ENCODE measurements at regions not wholly inside any gene's neighbourhood (a gene's known extent, or its start where the extent isn't known, plus 50 kb on each side); places are given as distances from the start of the nearest gene placed in this dataset.

DNA sequence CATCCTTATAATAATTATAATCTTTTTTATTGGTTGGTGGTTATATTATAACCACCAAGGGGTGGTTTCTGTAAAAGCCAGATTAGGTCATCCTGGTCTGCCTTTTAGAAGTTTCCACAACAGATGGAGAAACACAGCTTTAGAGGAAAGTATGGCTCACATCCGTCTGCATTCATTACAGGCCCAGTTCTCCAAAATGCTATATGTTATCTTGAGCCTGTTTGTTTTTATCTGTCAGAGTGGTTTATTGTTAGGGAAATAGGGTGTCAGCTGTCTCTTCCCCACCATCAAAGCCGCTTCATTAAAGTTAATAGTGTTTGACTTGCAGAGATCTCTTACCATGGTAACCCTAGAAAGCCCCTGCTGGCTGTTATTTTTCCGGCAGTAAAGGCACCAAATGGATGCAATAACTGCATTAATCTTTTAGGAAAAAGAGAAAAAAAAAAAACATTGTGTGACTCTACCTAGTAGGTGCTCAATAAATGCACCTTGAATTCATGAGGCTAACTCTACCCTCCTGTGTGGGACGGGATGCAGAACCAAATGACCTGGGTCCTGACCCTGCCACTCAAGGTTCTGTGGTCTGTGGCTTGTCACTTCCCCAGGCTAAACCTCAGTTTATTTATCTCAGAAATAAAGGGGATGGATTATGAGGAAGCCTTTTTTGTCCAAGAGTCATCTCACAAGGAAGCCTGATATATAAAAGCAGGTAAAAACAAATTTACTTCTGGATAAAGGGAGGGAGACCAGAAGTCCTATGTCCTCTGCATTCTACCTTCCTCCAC is 118.3 kb downstream of the WT1 start:
- peaks cover 12% of the 10 kb centered on the region for H3K27me3 ChIP-seq (ENCODE audit: insufficient read depth, poor library complexity, severe bottlenecking)
- TF ChIP-seq SPI1 (IDR thresholded peaks at IDR 0.05; ENCODE audit: borderline replicate concordance, low read depth) (no peak), GABPA (IDR thresholded peaks at IDR 0.05; ENCODE audit: low read depth) (no peak), POLR2AphosphoS5 (IDR thresholded peaks at IDR 0.05; ENCODE audit: low read depth) (no peak)
- TF ChIP-seq, protein P1, sequence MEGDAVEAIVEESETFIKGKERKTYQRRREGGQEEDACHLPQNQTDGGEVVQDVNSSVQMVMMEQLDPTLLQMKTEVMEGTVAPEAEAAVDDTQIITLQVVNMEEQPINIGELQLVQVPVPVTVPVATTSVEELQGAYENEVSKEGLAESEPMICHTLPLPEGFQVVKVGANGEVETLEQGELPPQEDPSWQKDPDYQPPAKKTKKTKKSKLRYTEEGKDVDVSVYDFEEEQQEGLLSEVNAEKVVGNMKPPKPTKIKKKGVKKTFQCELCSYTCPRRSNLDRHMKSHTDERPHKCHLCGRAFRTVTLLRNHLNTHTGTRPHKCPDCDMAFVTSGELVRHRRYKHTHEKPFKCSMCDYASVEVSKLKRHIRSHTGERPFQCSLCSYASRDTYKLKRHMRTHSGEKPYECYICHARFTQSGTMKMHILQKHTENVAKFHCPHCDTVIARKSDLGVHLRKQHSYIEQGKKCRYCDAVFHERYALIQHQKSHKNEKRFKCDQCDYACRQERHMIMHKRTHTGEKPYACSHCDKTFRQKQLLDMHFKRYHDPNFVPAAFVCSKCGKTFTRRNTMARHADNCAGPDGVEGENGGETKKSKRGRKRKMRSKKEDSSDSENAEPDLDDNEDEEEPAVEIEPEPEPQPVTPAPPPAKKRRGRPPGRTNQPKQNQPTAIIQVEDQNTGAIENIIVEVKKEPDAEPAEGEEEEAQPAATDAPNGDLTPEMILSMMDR (IDR thresholded peaks at IDR 0.05; ENCODE audit: insufficient read depth, low read length) = no peak
- TF ChIP-seq, protein P2, sequence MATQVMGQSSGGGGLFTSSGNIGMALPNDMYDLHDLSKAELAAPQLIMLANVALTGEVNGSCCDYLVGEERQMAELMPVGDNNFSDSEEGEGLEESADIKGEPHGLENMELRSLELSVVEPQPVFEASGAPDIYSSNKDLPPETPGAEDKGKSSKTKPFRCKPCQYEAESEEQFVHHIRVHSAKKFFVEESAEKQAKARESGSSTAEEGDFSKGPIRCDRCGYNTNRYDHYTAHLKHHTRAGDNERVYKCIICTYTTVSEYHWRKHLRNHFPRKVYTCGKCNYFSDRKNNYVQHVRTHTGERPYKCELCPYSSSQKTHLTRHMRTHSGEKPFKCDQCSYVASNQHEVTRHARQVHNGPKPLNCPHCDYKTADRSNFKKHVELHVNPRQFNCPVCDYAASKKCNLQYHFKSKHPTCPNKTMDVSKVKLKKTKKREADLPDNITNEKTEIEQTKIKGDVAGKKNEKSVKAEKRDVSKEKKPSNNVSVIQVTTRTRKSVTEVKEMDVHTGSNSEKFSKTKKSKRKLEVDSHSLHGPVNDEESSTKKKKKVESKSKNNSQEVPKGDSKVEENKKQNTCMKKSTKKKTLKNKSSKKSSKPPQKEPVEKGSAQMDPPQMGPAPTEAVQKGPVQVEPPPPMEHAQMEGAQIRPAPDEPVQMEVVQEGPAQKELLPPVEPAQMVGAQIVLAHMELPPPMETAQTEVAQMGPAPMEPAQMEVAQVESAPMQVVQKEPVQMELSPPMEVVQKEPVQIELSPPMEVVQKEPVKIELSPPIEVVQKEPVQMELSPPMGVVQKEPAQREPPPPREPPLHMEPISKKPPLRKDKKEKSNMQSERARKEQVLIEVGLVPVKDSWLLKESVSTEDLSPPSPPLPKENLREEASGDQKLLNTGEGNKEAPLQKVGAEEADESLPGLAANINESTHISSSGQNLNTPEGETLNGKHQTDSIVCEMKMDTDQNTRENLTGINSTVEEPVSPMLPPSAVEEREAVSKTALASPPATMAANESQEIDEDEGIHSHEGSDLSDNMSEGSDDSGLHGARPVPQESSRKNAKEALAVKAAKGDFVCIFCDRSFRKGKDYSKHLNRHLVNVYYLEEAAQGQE (IDR thresholded peaks at IDR 0.05; ENCODE audit: insufficient replicate concordance, low read depth) = no peak
- no peak overlapping the region for H3K4me3 ChIP-seq (replicated peaks; ENCODE audit: insufficient read depth, low read length)
- DNase-seq (ENCODE audit: low read depth in 1 of 2, low spot score in 1 of 2) = no peak
- H3K27ac ChIP-seq (replicated peaks) = no peak overlapping the region

DNA sequence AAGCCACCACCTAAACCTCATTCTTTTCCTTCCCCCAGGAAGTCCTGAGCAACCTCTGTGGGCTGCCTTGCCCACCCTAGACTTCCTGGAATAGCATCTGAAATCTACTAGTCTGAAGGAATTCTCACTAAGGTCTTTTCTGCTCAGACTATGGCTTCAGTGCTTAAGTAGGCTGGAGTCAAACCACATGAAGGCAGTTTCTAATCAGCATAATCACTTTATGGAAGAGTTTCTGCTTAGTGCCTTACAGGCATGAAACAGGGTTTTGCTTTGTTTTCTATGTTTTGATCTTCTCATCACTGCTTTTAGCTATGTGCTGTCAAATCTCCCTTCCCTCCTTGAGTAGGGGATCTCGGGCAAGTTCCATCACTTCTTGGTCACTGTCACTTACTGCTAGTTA is 117.7 kb downstream of the WT1 start:
- TF ChIP-seq GABPA (IDR thresholded peaks at IDR 0.05; ENCODE audit: low read depth) (no peak), SPI1 (IDR thresholded peaks at IDR 0.05; ENCODE audit: borderline replicate concordance, low read depth) (no peak), POLR2AphosphoS5 (IDR thresholded peaks at IDR 0.05; ENCODE audit: low read depth) (no peak)
- TF ChIP-seq, protein P1 (IDR thresholded peaks at IDR 0.05; ENCODE audit: insufficient read depth, low read length) = no peak
- TF ChIP-seq, protein P2 (IDR thresholded peaks at IDR 0.05; ENCODE audit: insufficient replicate concordance, low read depth) = no peak
- DNase-seq (ENCODE audit: low read depth in 1 of 2, low spot score in 1 of 2) = no peak
- Histone ChIP-seq H3K27me3 (ENCODE audit: insufficient read depth, poor library complexity, severe bottlenecking) (peaks cover 13% of the 10 kb centered on the region), H3K27ac (replicated peaks) (no peak overlapping the region), H3K4me3 (replicated peaks; ENCODE audit: insufficient read depth, low read length) (no peak overlapping the region)

DNA sequence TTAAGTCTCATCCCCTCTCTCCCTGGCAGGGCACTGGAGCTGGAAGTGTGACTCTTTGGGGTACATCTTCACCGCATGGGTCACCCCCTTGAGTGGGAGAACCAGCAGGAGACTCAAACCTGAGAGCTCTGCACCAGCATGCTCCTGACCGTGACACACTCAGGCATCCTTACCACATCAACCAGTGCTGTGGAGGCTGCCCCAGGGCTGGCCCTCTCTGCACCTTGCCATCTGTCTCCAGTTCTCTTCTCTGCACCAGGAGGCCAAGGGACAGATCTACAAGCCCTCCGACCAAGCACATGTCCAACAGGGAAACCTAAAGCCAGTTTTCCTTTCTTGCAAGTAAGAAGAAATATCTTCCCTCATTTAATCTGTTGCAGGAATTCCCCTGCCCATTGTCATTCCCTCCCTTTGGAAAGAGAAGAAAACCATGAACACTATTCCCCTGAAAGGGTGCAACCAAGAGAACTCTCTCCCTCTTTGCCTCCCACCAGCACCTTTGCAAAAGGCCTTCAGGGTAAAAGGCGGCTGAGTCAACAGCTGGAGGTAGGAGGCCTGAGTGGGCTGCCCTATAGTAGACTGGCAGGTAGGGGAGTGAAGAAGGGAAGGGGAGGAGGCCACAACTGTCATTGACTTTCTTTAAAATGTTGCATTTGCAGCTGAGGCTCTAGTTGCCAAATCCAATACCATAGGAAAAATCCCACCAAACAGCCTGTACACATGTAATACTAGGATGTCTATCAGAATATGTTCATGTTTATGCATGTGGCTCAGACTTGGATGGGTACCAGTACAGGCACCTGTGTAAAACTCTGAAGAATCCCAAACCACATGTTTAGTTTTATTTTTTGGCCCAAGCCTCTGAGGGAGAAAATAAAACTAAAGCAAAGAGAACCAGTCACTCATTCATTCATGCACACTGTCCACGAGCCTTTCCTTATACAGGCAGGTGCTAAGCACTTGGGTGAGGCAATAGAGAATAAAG is 117.0 kb downstream of the WT1 start:
- peaks cover 13% of the 10 kb centered on the region for H3K27me3 ChIP-seq (ENCODE audit: insufficient read depth, poor library complexity, severe bottlenecking)
- TF ChIP-seq SPI1 (IDR thresholded peaks at IDR 0.05; ENCODE audit: borderline replicate concordance, low read depth) (no peak), GABPA (IDR thresholded peaks at IDR 0.05; ENCODE audit: low read depth) (no peak), POLR2AphosphoS5 (IDR thresholded peaks at IDR 0.05; ENCODE audit: low read depth) (no peak)
- TF ChIP-seq, protein P1 (IDR thresholded peaks at IDR 0.05; ENCODE audit: insufficient read depth, low read length) = no peak
- TF ChIP-seq, protein P2 (IDR thresholded peaks at IDR 0.05; ENCODE audit: insufficient replicate concordance, low read depth) = no peak
- no peak overlapping the region for H3K27ac ChIP-seq (replicated peaks)
- H3K4me3 ChIP-seq (replicated peaks; ENCODE audit: insufficient read depth, low read length) = no peak overlapping the region
- DNase-seq (ENCODE audit: low read depth in 1 of 2, low spot score in 1 of 2) = no peak
